ENCODE measurements at regions not wholly inside any gene's neighbourhood (a gene's known extent, or its start where the extent isn't known, plus 50 kb on each side); places are given as distances from the start of the nearest gene placed in this dataset.

- H3K36me3 ChIP-seq = no peaks in the 10 kb centered on the region
- H3K9me3 ChIP-seq = no peaks in the 10 kb centered on the region
- intact Hi-C loops (cut with DNase I) = no loop called here
- H3K27me3 ChIP-seq = no peaks in the 10 kb centered on the region
- no peak overlapping the region for H3K27ac ChIP-seq
- WGBS (ENCODE audit: insufficient coverage, low coverage, low lambda C conversion rate, missing lambda C conversion rate) = 82% methylated on average over 1 of the region's 1 CpG
- no peaks in the 10 kb centered on the region for H3K4me1 ChIP-seq
- DNase-seq (no peak), ATAC-seq (no peak)
- TF ChIP-seq POLR2A (IDR thresholded peaks at IDR 0.05) (no peak), CTCF (IDR thresholded peaks at IDR 0.05) (no peak)
- H3K4me3 ChIP-seq = no peak overlapping the region
These were observed 94.1 kb upstream of the VPREB1 start for GRCh38 chr22:22150457-22150856.

GRCh38 chr22:22148905-22149304 is 95.7 kb upstream of the VPREB1 start:
- H3K9me3 ChIP-seq = no peaks in the 10 kb centered on the region
- H3K4me3 ChIP-seq = no peak overlapping the region
- intact Hi-C loops (cut with DNase I) = no loop called here
- no peak for TF ChIP-seq POLR2A (IDR thresholded peaks at IDR 0.05)
- TF ChIP-seq CTCF (IDR thresholded peaks at IDR 0.05) = no peak
- no peaks in the 10 kb centered on the region for H3K36me3 ChIP-seq
- ATAC-seq (no peak), DNase-seq (no peak)
- 37% methylated on average over 1 of the region's 1 CpG for WGBS (ENCODE audit: insufficient coverage, low coverage, low lambda C conversion rate, missing lambda C conversion rate)
- H3K27ac ChIP-seq = no peak overlapping the region
- H3K4me1 ChIP-seq = no peaks in the 10 kb centered on the region
- H3K27me3 ChIP-seq = no peaks in the 10 kb centered on the region

- DNase-seq = no peak
- TF ChIP-seq POLR2A (IDR thresholded peaks at IDR 0.05) = no peak
- TF ChIP-seq CTCF (IDR thresholded peaks at IDR 0.05) = peak in 1 of 4 donors; percentile 21
- no peak for ATAC-seq
- H3K27me3 ChIP-seq = no peaks in the 10 kb centered on the region
- H3K4me3 ChIP-seq = no peak overlapping the region
- no peaks in the 10 kb centered on the region for H3K4me1 ChIP-seq
- no peaks in the 10 kb centered on the region for H3K36me3 ChIP-seq
- 0% methylated on average over 1 of the region's 1 CpG for WGBS (ENCODE audit: insufficient coverage, low coverage, low lambda C conversion rate, missing lambda C conversion rate)
- intact Hi-C loops (cut with DNase I) = no loop called here
- no peak overlapping the region for H3K27ac ChIP-seq
- no peaks in the 10 kb centered on the region for H3K9me3 ChIP-seq
These were observed 99.7 kb upstream of the VPREB1 start for GRCh38 chr22:22144858-22145257.

DNA sequence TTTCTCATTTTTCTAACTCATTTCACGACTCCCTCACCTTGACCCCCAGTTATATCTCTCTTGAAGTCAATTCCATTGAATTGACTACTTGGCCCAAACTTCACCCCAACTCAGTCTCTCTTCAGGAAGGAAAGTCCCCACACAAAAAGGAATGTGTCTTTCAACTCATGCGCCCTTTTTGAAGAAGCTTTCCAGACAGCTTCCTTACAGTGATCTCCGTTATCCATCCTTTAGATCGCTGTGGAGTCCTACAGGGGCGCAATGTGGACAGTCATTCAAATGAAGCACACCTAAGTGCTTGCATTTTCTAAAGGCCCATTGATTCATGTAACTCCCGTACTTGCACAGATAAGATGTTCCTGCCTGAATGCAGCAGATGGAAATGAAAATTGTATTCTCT is 101.1 kb upstream of the VPREB1 start:
- 69% methylated on average over 6 of the region's 6 CpGs for WGBS (ENCODE audit: insufficient coverage, low coverage, low lambda C conversion rate, missing lambda C conversion rate)
- H3K27me3 ChIP-seq = no peaks in the 10 kb centered on the region
- intact Hi-C loops (cut with DNase I) = no loop called here
- H3K27ac ChIP-seq = no peak overlapping the region
- no peaks in the 10 kb centered on the region for H3K9me3 ChIP-seq
- no peak for DNase-seq
- H3K4me1 ChIP-seq = no peaks in the 10 kb centered on the region
- no peak for ATAC-seq
- H3K36me3 ChIP-seq = no peaks in the 10 kb centered on the region
- no peak overlapping the region for H3K4me3 ChIP-seq
- TF ChIP-seq CTCF (IDR thresholded peaks at IDR 0.05) = no peak
- no peak for TF ChIP-seq POLR2A (IDR thresholded peaks at IDR 0.05)

- no peak overlapping the region for H3K27ac ChIP-seq
- 65% methylated on average over 5 of the region's 5 CpGs for WGBS (ENCODE audit: insufficient coverage, low coverage, low lambda C conversion rate, missing lambda C conversion rate)
- no peak for DNase-seq
- H3K4me3 ChIP-seq = no peak overlapping the region
- TF ChIP-seq POLR2A (IDR thresholded peaks at IDR 0.05) = no peak
- TF ChIP-seq CTCF (IDR thresholded peaks at IDR 0.05) = no peak
- H3K4me1 ChIP-seq = no peaks in the 10 kb centered on the region
- ATAC-seq = no peak
- H3K27me3 ChIP-seq = peaks cover 0 to 5% of the 10 kb centered on the region in 2 donors
- no peaks in the 10 kb centered on the region for H3K36me3 ChIP-seq
- intact Hi-C loops (cut with DNase I) = no loop called here
- H3K9me3 ChIP-seq = no peaks in the 10 kb centered on the region
These were observed 101.9 kb upstream of the VPREB1 start for GRCh38 chr22:22142661-22143060.

Measured in right lobe of liver (tissue), 6 donors.